ENCODE measurements at regions not wholly inside any gene's neighbourhood (a gene's known extent, or its start where the extent isn't known, plus 50 kb on each side); places are given as distances from the start of the nearest gene placed in this dataset.

DNA sequence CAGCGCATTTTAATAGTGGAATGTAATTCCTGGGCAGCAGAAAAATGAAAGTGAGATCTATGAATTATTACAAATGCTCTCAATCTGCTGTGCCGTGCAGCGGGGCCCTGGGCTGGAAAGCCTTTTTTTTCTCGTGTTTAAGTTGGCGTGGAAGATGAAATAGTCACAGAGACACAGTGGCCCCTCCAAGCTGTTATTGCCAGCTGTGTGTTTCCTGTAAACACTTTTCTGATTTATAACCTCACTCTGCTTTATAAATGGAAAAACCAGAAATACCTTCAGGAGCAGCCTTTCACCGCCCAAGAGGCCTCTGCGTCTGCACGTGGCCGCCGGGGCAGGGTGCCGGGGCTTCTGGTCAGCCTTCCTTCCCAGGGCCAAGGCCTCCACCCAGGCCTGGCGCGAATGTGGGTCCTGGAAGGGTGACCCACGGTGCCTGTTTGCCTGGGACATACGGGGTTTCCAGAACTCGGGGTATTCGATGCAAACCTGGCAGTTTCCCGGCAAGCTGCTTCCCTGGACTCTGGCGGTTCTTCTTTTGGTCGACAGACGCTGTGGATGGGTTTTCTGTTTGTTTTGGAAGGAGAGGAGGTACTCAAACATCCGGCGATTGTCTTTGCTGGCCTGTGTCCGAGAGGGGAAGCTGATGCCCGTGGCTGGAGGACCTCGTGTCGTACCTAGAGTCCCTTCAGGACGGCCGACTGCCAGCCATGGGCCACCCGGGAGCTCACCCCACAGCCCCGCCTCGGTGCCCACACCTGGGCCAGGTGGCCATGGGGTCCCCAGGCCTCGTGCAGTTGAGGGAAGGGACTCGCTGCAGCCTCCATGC is 256.7 kb downstream of the PARP8 start:
- BruUV-seq (replicated peaks): no TSS peak
- H2AFZ ChIP-seq (ENCODE audit: control insufficient read depth, low read depth, low read length): no peak overlapping the region
- FAIRE-seq: no peak
- ChIA-PET CTCF (interaction anchor here (1.4 kb wide), 1 partner anchor 10 kb away, joined by 5 read pairs; no protein-coding TSS in a partner anchor), POLR2A (no interaction called here), RAD21 (ENCODE audit: unreplicated experiment) (no interaction called here), SMC1A (ENCODE audit: uncharacterized antibody, unreplicated experiment) (no interaction called here)
- TF ChIP-seq CREM (IDR thresholded peaks at IDR 0.05; ENCODE audit: low read depth): no peak
- TF ChIP-seq NBN (IDR thresholded peaks at IDR 0.05): no peak
- TF ChIP-seq TCF3 (IDR thresholded peaks at IDR 0.05; ENCODE audit: borderline replicate concordance, insufficient read depth, low read depth, low read length): no peak
- TF ChIP-seq RB1 (IDR thresholded peaks at IDR 0.05; ENCODE audit: borderline replicate concordance): no peak
- no peak for TF ChIP-seq SUPT20H (IDR thresholded peaks at IDR 0.05; ENCODE audit: borderline replicate concordance, control insufficient read depth, low read depth, low read length)
- TF ChIP-seq SIX5 (IDR thresholded peaks at IDR 0.05; ENCODE audit: low read depth, low read length, severe bottlenecking): no peak
- no peak for TF ChIP-seq TAF1 (IDR thresholded peaks at IDR 0.05; ENCODE audit: borderline replicate concordance, low read depth, low read length)
- no peak for TF ChIP-seq SMC3 (IDR thresholded peaks at IDR 0.05; ENCODE audit: borderline replicate concordance, low read length)
- no peak for TF ChIP-seq WRNIP1 (IDR thresholded peaks at IDR 0.05; ENCODE audit: borderline replicate concordance, low read depth, low read length)
- no peak for TF ChIP-seq FOXM1 (IDR thresholded peaks at IDR 0.05; ENCODE audit: low read depth, low read length)
- TF ChIP-seq POLR2A (IDR thresholded peaks at IDR 0.05; ENCODE audit: low read depth, low read length): no peak
- TF ChIP-seq ATF2 (IDR thresholded peaks at IDR 0.05; ENCODE audit: low read length): no peak
- TF ChIP-seq MEF2B (IDR thresholded peaks at IDR 0.05; ENCODE audit: partially characterized antibody, poor library complexity, severe bottlenecking): no peak
- no peak for TF ChIP-seq USF2 (IDR thresholded peaks at IDR 0.05; ENCODE audit: borderline replicate concordance, low read depth, low read length)
- TF ChIP-seq CBX5 (IDR thresholded peaks at IDR 0.05; ENCODE audit: low read depth): no peak
- TF ChIP-seq, protein P1, sequence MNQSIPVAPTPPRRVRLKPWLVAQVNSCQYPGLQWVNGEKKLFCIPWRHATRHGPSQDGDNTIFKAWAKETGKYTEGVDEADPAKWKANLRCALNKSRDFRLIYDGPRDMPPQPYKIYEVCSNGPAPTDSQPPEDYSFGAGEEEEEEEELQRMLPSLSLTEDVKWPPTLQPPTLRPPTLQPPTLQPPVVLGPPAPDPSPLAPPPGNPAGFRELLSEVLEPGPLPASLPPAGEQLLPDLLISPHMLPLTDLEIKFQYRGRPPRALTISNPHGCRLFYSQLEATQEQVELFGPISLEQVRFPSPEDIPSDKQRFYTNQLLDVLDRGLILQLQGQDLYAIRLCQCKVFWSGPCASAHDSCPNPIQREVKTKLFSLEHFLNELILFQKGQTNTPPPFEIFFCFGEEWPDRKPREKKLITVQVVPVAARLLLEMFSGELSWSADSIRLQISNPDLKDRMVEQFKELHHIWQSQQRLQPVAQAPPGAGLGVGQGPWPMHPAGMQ (IDR thresholded peaks at IDR 0.05; ENCODE audit: borderline replicate concordance): no peak
- TF ChIP-seq RFX5 (IDR thresholded peaks at IDR 0.05; ENCODE audit: low read depth, low read length): no peak
- H3K27ac ChIP-seq (ENCODE audit: control insufficient read depth, insufficient read depth): no peak overlapping the region
- intact Hi-C loops (cut with micrococcal nuclease; ENCODE audit: unreplicated experiment): no loop called here
- H3K4me1 ChIP-seq (ENCODE audit: control insufficient read depth, insufficient read depth, low read length): no peaks in the 10 kb centered on the region
- in situ Hi-C loops (cut with MboI): no loop called here
- no peaks in the 10 kb centered on the region for H3K27me3 ChIP-seq (replicated peaks in 1 of 2; ENCODE audit: control insufficient read depth in 2 of 2, insufficient read depth in 2 of 2, low read length in 1 of 2)
- H4K20me1 ChIP-seq (ENCODE audit: control insufficient read depth, insufficient read depth): no peaks in the 10 kb centered on the region
- H3K36me3 ChIP-seq (ENCODE audit: control insufficient read depth in 2 of 2, insufficient read depth in 2 of 2, low read length in 1 of 2): no peaks in the 10 kb centered on the region
- H3K4me3 ChIP-seq: no peak overlapping the region
- no peaks in the 10 kb centered on the region for H3K79me2 ChIP-seq (ENCODE audit: control insufficient read depth, insufficient read depth, low read length)
- H3K9ac ChIP-seq (ENCODE audit: control insufficient read depth, insufficient read depth, low read length): no peak overlapping the region
- ATAC-seq: no peak
- H3K9me3 ChIP-seq (replicated peaks; ENCODE audit: control insufficient read depth, insufficient read depth, low read length): no peaks in the 10 kb centered on the region
- no peak for DNase-seq (ENCODE audit: low read depth, low spot score)
- no peak overlapping the region for H3K4me2 ChIP-seq (ENCODE audit: control insufficient read depth, insufficient read depth)
- WGBS (ENCODE audit: insufficient coverage, insufficient replicate concordance, low lambda C conversion rate, missing lambda C conversion rate): 61% methylated on average over 26 of the region's 34 CpGs

All from GM12878 (cell line).